IMR-90 (cell line): ENCODE measurements at regions not wholly inside any gene's neighbourhood (a gene's known extent, or its start where the extent isn't known, plus 50 kb on each side); places are given as distances from the start of the nearest gene placed in this dataset.
"Not testable (repeated sequence)": the region's sequence is repeated elsewhere in the genome, so short reads cannot be mapped to it uniquely, and the experiment has no call there.

Experiments
- ATAC-seq: fragments of 200-7000 bp; cut with Tn5 transposase; 2 replicates; pipeline ENCODE4 v1.9.1; 2020; ENCODE audit warnings: low read depth, mild to moderate bottlenecking, moderate library complexity
- BruUV-seq: library from RNA; stranded (reverse); fragments of 400-500 nt; replicated peaks from 2 replicates; lab custom pipeline; 2021; lab: Mats Ljungman, UMichigan
- CTCF ChIA-PET: fragments of 300-600 bp; formaldehyde crosslinking; extraction: SDS; loops from one replicate; lab custom pipeline; 2021; ENCODE audit warnings: antibody characterized with exemption; lab: Yijun Ruan, JAX
- POLR2A ChIA-PET: fragments of 300-600 bp; sonication (Branson Sonifier 250); formaldehyde crosslinking; loops from one replicate; lab custom pipeline; 2022; ENCODE audit warnings: antibody characterized with exemption; ENCODE audit not compliant: unreplicated experiment; lab: Charles Lee
- DNase-seq: peaks from one replicate; pipeline ENCODE4 v3.0.0; 2013
- H2AFZ ChIP-seq: replicated peaks from 2 replicates; pipeline ENCODE3; 2013; ENCODE audit warnings: low read length, mild to moderate bottlenecking; ENCODE audit not compliant: poor library complexity
- H2AK5ac ChIP-seq: 2 replicates; pipeline ENCODE4 v1.6.1; 2013; ENCODE audit warnings: low read depth, low read length, inconsistent platforms
- H2AK9ac ChIP-seq: replicated peaks from 2 replicates; pipeline ENCODE3; 2013; ENCODE audit warnings: mild to moderate bottlenecking, low read depth, low read length, moderate library complexity; ENCODE audit not compliant: poor library complexity
- H2BK120ac ChIP-seq: 2 replicates; pipeline ENCODE4 v1.6.1; 2013; ENCODE audit warnings: low read depth, low read length, inconsistent platforms
- H2BK15ac ChIP-seq: 3 replicates; pipeline ENCODE4 v1.6.1; 2013; ENCODE audit warnings: low read depth, low read length, inconsistent platforms
- H2BK20ac ChIP-seq: 2 replicates; pipeline ENCODE4 v1.6.1; 2013; ENCODE audit warnings: low read depth, mild to moderate bottlenecking, inconsistent platforms, low read length, moderate library complexity
- H2BK5ac ChIP-seq: 2 replicates; pipeline ENCODE4 v1.6.1; 2013; ENCODE audit warnings: mild to moderate bottlenecking, low read depth, low read length, inconsistent platforms; ENCODE audit not compliant: poor library complexity, severe bottlenecking
- H3K14ac ChIP-seq: replicated peaks from 2 replicates; pipeline ENCODE4 v1.6.1; 2013; ENCODE audit warnings: low read depth, low read length, inconsistent platforms
- H3K18ac ChIP-seq: 2 replicates; pipeline ENCODE4 v1.6.1; 2013; ENCODE audit warnings: low read depth, low read length, control low read depth
- H3K23ac ChIP-seq: 2 replicates; pipeline ENCODE4 v1.6.1; 2013; ENCODE audit warnings: low read depth, low read length, inconsistent platforms
- H3K27ac ChIP-seq: 2 replicates; pipeline ENCODE4 v1.5.1; 2013; ENCODE audit warnings: mild to moderate bottlenecking, control low read depth, low read length; ENCODE audit not compliant: insufficient read depth
- H3K27me3 ChIP-seq: 2 replicates; pipeline ENCODE4 v1.6.1; 2013; ENCODE audit warnings: low read length; ENCODE audit not compliant: control insufficient read depth, insufficient read depth
- H3K36me3 ChIP-seq: 2 replicates; pipeline ENCODE4 v1.6.1; 2013; ENCODE audit warnings: low read length, mixed read lengths; ENCODE audit not compliant: control insufficient read depth, insufficient read depth
- H3K4ac ChIP-seq: 2 replicates; pipeline ENCODE4 v1.6.1; 2013; ENCODE audit warnings: low read depth, low read length, inconsistent platforms
- H3K4me1 ChIP-seq: 2 replicates; pipeline ENCODE4 v1.6.1; 2013; ENCODE audit warnings: low read length, mixed read lengths; ENCODE audit not compliant: control insufficient read depth, insufficient read depth
- H3K4me2 ChIP-seq: 2 replicates; pipeline ENCODE4 v1.6.1; 2013; ENCODE audit warnings: low read depth, mild to moderate bottlenecking, control low read depth, low read length, moderate library complexity
- H3K4me3 ChIP-seq: 2 replicates; pipeline ENCODE4 v1.5.1; 2013; ENCODE audit warnings: low read depth, mild to moderate bottlenecking, control low read depth, low read length, moderate library complexity; ENCODE audit not compliant: insufficient read depth
- H3K56ac ChIP-seq: 2 replicates; pipeline ENCODE4 v1.6.1; 2013; ENCODE audit warnings: low read length, inconsistent platforms; ENCODE audit not compliant: insufficient read depth; ENCODE audit errors: extremely low read depth
- H3K79me1 ChIP-seq, 2 experiments: 2 replicates each; pipeline ENCODE4 v1.6.1; 2013; ENCODE audit warnings: low read length in 2 of 2, inconsistent platforms in 1 of 2, low read depth in 1 of 2
- H3K9ac ChIP-seq: 2 replicates; pipeline ENCODE4 v1.6.1; 2013; ENCODE audit warnings: low read depth, low read length, control low read depth
- H3K9me1 ChIP-seq: 2 replicates; pipeline ENCODE4 v1.6.1; 2013; ENCODE audit warnings: low read length, inconsistent platforms; ENCODE audit not compliant: insufficient read depth
- H3K9me3 ChIP-seq: 2 replicates; pipeline ENCODE4 v1.6.1; 2013; ENCODE audit warnings: low read length; ENCODE audit not compliant: control insufficient read depth, insufficient read depth
- H4K20me1 ChIP-seq: 2 replicates; pipeline ENCODE4 v1.6.1; 2013; ENCODE audit warnings: low read length, inconsistent platforms; ENCODE audit not compliant: insufficient read depth
- H4K5ac ChIP-seq: 2 replicates; pipeline ENCODE4 v1.6.1; 2013; ENCODE audit warnings: mild to moderate bottlenecking, low read depth, low read length, control low read depth
- H4K8ac ChIP-seq, 2 experiments: 2 replicates each; pipeline ENCODE4 v1.6.1; 2013; ENCODE audit warnings: low read depth in 2 of 2, low read length in 2 of 2, control low read depth in 1 of 2, inconsistent platforms in 1 of 2
- H4K91ac ChIP-seq: 2 replicates; pipeline ENCODE4 v1.6.1; 2013; ENCODE audit warnings: low read depth, low read length, inconsistent platforms; ENCODE audit not compliant: insufficient read depth
- WGBS, 2 experiments: methylation state at CpG; one replicate each; pipeline versions ENCODE4 v1.1.5 to v1.1.7; 2013; ENCODE audit warnings: missing lambda C conversion rate in 2 of 2; ENCODE audit not compliant: insufficient read length in 1 of 2; ENCODE audit errors: extremely low coverage in 2 of 2; 5-methylcytosine and 5-hydroxymethylcytosine counted together
- dilution Hi-C: fragments of 300-500 bp; cut with HindIII; formaldehyde crosslinking; loops from one replicate; pipeline ENCODE4 v1.14.3; 2018; ENCODE audit warnings: low sequenced_read_pairs; ENCODE audit not compliant: unreplicated experiment
- in situ Hi-C: fragments of 300-500 bp; cut with MboI; formaldehyde crosslinking; loops from 3 replicates; pipeline ENCODE4 v1.14.3; 2019; ENCODE audit warnings: low sequenced_read_pairs, inconsistent platforms, mixed read lengths
- intact Hi-C: fragments of 100-400 bp; cut with micrococcal nuclease; formaldehyde crosslinking; loops from 2 replicates; pipeline ENCODE4 v1.10.0; 2022

- not testable (repeated sequence) for H3K27me3 ChIP-seq
Observed at GRCh38 chr4:159934602-159935001, 831.7 kb downstream of the RAPGEF2 start.

More at GRCh38 chr4:159934602-159935001, 831.7 kb downstream of the RAPGEF2 start:
- BruUV-seq, H4K91ac ChIP-seq, H3K14ac ChIP-seq, DNase-seq, ATAC-seq, H4K8ac ChIP-seq, H3K4me1 ChIP-seq, H3K79me1 ChIP-seq, H3K56ac ChIP-seq, H3K36me3 ChIP-seq, H2BK15ac ChIP-seq, H3K4me2 ChIP-seq, H2BK20ac ChIP-seq, CTCF ChIA-PET, H4K20me1 ChIP-seq, H3K18ac ChIP-seq, in situ Hi-C loops, H3K9me1 ChIP-seq, H2AFZ ChIP-seq, H2BK120ac ChIP-seq, H4K5ac ChIP-seq, POLR2A ChIA-PET, H3K27ac ChIP-seq, H3K23ac ChIP-seq, intact Hi-C loops, H3K4ac ChIP-seq, H2AK5ac ChIP-seq, dilution Hi-C loops, H3K4me3 ChIP-seq, H3K9me3 ChIP-seq, H2AK9ac ChIP-seq, H2BK5ac ChIP-seq, H3K9ac ChIP-seq: not testable (repeated sequence)
- WGBS, 2 experiments: 100% methylated on average over 1 of the region's 8 CpGs; no CpG with 5 or more reads in 1 of the 2 experiments
